GM18870 (cell line): ENCODE measurements at regions not wholly inside any gene's neighbourhood (a gene's known extent, or its start where the extent isn't known, plus 50 kb on each side); places are given as distances from the start of the nearest gene placed in this dataset.

Experiments
- ATAC-seq: cut with Tn5 transposase; IDR thresholded peaks from one replicate; pipeline ENCODE4 v1.9.1; 2021; ENCODE audit warnings: moderate library complexity; ENCODE audit not compliant: unreplicated experiment

GRCh38 chr3:117286488-117286887 lies 576.9 kb downstream of the TUSC7 start:
- ATAC-seq: no peak

- no peak for ATAC-seq
Measured at GRCh38 chr3:117287602-117288001, 578.0 kb downstream of the TUSC7 start.

DNA sequence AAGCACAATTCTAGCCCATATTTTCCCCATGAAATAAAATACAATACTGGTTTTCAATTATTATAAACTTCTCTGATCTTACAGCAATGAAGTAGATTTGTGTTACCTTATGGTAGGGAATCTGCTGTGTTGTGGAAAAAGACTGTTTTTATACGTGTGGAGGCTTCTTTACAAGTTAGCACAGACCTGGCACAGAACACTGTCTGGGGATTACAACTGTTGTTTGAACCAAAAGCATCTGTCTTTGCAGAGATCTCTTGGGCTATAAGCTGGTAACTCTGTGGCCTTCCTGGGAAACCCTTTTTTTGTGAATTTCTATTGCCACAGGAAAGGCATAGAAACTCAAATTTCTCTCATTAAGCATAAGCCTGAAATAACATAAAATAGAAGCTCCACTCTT lies 581.9 kb downstream of the TUSC7 start:
- ATAC-seq: no peak

- no peak for ATAC-seq
Measured at GRCh38 chr3:117297065-117297464, 587.5 kb downstream of the TUSC7 start.

DNA sequence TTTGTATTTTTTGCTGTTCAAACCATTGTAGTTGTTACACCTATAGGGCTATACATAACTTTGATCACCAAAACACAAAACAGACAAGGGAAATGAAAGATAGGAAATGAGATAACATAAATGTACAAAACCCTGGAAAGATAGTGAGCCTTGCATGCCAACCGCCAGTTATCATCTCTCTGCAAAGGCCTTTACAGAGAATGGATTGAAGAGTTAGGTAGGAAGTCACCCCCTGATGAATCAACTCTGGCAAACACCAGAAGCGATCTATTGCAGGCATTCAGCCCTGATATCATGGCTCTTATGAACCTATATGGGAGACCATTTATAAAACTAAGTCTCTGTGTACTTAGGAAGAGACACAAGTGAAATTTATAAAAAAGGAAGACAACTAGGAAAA lies 588.0 kb downstream of the TUSC7 start:
- no peak for ATAC-seq

GRCh38 chr3:117298273-117298672 lies 588.7 kb downstream of the TUSC7 start:
- no peak for ATAC-seq

DNA sequence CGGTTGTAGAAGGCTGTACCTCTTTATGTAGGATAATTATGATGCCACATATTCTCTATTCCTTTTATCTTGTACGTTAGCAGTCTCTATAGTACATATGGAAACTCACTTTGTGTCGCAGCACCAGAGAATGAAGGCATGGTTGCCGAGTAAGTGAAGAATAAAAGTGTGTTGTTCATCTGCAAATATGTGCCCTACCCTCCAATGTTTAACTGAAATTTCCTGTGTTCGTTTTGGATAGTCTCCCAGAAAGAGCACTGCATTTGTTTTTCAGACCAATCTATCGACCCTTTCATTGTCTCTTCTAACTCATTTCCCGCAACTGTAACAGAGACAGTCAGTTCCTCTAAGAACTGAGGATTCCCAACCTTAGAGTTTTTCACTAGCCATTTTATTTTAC lies 592.8 kb downstream of the TUSC7 start:
- no peak for ATAC-seq

DNA sequence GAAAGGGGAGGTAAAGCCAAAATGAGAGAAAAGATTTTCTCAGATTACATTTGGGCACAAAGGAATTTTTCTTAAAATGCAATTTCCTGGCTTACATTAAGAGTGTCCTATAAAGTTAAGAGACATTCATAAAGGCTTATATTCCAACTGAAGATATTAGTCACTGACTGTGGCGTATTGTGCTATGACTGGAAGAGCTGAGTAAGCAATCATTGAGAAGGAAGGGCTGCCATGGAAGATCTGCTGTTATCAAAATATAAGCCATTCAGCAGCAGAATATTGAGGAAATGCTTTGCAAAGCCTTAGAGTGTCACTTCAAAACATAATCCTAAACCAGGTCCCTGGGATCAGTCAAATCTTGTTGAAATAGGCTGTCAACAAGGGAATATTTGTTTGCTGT lies 593.9 kb downstream of the TUSC7 start:
- no peak for ATAC-seq

- peak; percentile 55 for ATAC-seq
Measured at GRCh38 chr3:117304681-117305080, 595.1 kb downstream of the TUSC7 start.

DNA sequence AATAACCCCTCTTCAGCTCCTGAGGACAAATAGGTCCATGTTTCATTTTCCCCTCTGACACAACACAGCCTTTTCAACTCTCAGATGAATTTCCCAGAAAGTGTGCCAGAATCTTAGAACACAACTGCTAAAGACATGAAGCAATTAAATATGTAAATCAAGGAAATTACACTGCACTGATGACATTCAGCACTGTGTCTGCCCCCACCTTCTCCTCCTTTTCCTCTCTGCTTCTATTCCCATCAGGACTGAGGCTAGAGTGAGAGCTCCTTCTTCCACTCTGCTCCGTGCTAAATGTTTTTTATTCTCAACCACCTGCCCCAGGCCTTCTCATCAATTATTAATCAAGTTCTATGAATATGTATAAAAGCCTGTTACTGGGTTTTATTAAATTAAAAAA lies 596.1 kb downstream of the TUSC7 start:
- no peak for ATAC-seq

- peak; percentile 60 for ATAC-seq
Measured at GRCh38 chr3:117306299-117306698, 596.7 kb downstream of the TUSC7 start.

DNA sequence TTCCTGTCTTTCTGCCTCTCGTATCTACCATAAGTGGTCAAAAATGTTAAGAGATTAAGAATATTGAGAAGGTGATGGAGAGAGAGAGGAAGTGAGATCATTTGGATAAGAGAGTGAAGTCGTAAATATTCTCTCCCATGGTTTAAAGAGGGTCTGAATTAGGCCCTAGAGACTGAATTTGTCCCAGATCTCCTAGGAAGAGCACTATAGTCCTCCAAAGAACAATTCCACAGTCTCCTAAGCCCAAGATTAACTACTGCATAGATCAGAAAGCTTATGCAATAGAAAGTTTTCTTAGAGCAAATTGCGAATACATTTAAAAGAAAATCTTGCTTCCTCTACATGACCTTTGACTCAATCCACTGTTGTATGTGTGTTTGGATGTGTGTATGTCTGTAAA lies 598.8 kb downstream of the TUSC7 start:
- no peak for ATAC-seq

GRCh38 chr3:117308756-117309155 lies 599.2 kb downstream of the TUSC7 start:
- ATAC-seq: no peak

- ATAC-seq: no peak
Measured at GRCh38 chr3:117310536-117310935, 601.0 kb downstream of the TUSC7 start.

DNA sequence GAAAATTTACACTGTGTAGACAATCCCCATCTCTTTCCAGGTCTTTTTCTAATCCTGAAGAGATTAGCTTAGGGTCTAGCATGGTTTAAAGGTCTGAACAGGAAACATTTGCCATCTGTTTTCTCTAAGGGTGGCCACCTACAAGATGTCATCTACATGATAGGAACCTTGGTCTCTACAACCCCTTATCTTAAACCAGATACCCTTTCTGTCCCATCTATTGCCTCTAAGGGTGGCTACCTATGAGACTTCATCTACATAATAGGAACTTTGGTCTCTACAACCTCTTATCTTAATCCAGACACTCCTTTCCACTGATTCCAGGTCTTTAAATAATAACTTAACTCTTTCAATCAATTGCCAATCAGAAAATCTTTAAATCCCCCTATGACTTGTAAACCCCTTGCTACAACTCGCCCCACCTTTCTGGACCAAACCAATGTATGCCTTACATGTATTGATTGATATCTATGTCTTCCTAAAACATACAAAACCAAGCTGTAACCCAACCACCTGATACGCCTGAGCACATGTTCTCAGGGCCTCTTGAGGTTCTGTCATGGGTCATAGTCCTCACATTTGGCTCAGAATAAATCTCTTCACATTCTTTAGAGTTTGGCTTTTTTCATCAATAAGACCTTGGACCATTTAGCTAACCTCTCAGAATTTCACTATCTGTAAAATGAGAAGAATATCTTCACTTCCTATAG lies 605.0 kb downstream of the TUSC7 start:
- ATAC-seq: no peak

DNA sequence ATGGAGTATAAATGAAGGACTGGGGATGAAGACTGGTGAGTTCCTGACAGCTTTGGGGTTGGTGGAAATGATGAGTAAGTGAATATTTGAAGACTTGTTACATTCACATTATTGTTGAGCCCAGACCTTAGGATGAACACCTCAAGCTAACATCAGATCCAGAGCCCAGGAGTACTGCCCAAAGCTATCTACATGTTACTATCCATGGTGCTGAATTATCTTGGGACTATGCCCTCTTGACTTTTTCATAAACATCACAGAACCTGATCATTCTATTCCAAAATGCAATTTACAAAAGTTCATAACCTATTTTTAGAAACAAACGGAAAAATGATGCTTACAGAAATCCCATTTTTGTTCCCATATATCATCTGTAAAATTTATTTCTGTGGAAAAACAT lies 613.3 kb downstream of the TUSC7 start:
- ATAC-seq: no peak

GRCh38 chr3:117346901-117347300 lies 637.3 kb downstream of the TUSC7 start:
- ATAC-seq: no peak

GRCh38 chr3:117348884-117349283 lies 639.3 kb downstream of the TUSC7 start:
- ATAC-seq: no peak

- no peak for ATAC-seq
Measured at GRCh38 chr3:117349566-117349965, 640.0 kb downstream of the TUSC7 start.

DNA sequence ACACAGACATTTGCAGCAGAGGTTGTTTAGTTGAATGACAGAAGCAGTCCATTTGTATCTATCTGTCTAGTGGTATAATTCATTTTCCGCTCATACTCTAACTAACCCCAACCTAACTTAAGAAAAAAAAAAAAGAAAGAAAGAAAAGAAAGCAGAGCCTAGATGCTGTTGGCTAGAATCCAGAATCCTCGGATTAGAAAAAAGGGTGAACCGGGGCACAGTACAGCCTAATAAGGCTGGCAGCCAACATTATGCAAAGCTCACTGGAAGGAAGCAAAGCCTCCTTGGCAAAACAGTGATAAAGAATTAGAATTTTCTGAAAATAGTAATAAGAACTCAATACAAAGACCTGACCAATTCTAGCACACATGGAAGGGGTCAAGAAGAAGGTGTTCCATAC lies 640.8 kb downstream of the TUSC7 start:
- ATAC-seq: no peak

GRCh38 chr3:117355566-117355965 lies 646.0 kb downstream of the TUSC7 start:
- peak; percentile 71 for ATAC-seq

- ATAC-seq: no peak
Measured at GRCh38 chr3:117356091-117356705, 646.6 kb downstream of the TUSC7 start.
